EL (cell line): ENCODE measurements at regions not wholly inside any gene's neighbourhood (a gene's known extent, or its start where the extent isn't known, plus 50 kb on each side); places are given as distances from the start of the nearest gene placed in this dataset.

ENCODE experiments used
- DNase-seq: peaks from one replicate; pipeline ENCODE4 v3.0.0-alpha.2; 2016

DNA sequence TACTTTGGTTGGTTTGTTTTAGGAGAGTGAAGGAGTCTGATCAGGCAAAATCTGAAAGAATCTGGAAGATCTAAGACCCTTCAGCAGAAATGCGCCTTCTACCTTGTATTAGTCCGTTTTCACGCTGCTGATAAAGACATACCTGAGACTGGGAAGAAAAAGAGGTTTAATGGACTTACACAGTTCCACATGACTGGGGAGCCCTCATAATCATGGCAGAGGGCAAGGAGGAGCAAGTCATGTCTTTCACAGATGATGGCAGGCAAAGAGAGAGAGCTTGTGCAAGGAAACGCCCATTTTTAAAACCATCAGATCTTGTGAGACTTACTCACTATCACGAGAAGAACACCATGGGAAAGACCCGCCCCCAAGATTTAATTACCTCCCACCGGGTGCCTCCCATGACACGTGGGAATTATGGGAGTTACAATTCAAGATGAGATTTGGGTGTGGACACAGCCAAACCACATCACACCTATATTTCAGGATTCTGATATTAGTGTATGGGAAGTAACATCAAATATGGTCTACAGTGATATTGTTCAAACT, 99.3 kb downstream of the GLUL start:
- no peak for DNase-seq

DNA sequence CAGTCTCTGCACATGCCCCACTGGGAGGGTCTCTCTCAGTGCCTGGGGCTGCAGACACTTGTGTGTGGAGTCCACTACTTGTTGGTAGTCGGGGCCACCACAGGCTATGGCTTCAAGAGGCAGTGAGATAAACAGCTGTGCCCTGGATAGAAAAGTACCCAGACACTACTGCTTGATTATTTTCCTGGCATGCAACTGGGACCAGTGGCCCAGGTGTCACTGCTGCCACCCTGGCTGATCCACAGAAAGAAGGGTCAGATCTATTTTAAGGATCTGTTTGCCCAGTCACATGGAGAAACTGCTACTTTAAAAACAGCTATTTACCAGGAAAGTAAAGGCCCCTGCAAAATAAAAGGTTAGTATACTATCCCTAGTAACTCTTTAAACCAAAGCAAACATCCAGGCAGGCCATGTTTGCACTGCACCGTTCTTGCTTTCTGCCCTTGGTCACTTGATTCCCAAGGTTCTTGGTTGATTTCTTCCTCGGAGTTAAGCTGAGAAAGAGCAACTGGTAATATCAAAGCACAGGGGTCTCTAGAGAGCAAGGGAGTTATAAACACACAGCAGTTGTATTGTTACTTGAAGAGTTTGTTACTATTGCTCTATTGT, 99.9 kb downstream of the GLUL start:
- no peak for DNase-seq

DNA sequence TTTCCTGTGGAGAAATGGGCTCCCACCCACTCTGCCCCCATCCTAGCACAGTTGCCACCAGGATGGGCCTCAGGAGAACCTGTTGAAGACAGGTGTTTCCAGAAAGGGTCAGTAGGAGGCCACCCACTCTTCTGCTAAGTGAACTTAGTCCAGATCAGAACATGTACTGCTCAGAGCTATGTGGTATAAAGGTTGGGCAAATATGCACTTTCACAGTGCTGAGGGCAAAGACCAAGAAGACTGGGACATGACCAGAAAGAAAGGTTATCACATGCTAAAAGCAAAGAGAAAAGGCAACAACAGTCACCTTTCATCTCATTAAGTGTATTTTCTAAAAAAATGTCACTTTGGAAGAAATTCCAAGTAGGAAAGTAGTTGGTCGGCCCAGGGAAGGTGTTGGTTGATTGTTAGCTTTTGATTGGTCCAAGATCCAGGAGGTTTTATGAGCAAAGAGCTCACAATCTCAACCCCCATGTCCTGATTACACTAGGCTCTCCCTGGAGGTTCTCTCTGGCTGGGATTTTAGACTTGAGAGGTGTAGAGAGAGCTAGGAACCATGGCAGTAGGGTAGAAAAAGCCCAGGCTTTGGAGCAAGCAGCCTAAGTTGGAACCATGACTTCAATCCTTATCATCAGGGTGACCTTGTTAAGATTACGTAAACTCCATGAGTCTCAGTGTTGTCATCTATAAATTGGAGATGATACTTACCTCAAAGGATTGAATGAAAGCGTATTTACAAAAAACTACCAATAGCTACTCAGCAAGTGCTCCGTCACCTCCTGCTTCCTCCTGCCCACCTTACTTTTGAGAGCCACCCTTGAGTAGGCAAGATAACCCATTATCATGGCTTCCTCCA, 102.6 kb downstream of the GLUL start:
- no peak for DNase-seq

DNA sequence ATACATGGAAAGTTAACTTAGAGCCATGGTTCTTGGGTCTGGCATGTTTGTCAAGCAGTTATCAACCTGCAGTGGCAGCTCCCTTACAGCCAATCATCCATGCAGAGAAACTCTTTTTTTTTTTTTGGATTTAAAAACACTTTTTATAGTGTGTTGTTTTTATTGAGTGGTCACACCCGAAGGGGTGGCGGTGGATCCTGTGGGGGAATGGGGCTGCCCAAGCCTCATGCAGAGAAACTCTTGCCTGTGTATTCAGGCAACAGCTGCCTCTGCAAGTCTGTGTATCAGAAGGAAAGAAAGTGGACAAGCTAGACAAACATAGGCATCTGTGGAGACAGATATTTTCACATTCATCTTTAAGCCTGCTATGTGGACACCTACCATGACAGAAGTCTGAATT, 104.8 kb downstream of the GLUL start:
- no peak for DNase-seq

DNA sequence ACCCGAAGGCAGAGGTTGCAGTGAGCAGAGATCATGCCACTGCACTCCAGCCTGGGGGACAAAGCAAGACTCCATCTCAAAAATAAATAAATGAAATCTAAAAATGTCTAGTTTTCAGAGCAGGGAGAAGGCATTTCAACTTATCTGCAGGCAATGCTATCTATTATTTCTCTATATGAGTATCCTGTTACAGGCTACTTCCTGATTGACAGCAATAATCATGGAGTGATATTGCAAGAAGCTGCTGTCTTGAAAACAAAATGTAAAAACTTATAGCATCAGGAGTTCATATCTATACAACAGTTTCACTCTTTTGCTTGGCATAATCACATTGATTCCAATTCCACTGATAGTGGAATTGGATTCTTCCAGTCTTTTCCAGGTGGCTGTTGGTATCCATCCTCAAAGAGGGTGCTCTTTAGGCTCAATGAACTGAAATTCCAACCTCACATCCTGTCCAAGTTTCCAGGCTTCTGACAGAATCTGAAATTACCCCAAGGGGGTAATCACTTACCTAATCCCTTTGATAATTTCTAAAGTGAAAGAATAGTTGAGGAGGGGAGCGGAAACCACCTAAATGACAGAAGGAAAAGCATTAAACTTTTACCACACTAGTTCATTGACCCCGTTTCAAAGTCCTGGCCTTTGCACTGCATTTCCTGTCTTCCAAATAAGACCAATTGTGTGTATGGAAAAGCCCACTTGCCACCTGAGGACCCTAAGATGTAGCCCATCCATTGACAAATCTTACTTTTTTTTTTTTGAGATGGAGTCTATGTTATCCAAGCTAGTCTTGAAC, 107.6 kb downstream of the GLUL start:
- no peak for DNase-seq

DNA sequence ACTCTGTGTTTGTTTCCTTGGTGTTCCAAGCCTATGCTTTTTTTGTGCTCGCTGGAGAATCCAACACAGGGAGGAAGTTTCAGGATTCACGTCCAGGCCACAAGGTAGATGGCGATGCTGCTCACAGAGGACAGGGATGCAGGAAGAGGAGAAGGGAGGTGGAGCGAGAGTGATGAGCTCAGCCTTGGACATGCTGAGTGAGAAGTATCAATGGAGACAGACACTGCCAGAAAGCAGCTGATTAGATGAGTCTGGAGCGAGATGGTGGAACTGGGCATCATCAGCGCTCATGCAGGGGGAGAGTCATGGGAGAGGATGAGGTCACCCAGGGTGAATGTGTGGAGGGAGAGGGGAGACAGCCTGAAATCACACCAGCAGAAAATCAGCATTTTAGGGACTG, 110.0 kb downstream of the GLUL start:
- no peak for DNase-seq

DNA sequence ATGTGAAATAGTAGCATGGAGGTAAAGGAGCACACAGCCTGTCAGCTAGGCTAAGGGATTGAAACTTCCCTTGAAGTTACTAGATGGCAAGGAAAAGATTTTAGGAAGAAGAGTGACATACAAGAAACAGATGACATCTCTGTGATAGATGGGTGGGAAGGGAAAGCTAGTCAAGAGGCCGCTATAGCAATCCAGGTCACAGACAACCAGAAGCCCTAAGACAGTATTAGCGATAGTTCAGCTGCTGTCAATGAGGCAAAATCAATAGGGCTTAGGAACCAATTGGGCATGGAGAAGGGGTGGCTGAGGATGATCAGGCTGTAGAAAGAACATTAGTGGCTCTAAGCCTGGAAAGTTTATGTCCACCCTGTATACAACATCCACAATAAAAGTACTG, 111.1 kb downstream of the GLUL start:
- no peak for DNase-seq

DNA sequence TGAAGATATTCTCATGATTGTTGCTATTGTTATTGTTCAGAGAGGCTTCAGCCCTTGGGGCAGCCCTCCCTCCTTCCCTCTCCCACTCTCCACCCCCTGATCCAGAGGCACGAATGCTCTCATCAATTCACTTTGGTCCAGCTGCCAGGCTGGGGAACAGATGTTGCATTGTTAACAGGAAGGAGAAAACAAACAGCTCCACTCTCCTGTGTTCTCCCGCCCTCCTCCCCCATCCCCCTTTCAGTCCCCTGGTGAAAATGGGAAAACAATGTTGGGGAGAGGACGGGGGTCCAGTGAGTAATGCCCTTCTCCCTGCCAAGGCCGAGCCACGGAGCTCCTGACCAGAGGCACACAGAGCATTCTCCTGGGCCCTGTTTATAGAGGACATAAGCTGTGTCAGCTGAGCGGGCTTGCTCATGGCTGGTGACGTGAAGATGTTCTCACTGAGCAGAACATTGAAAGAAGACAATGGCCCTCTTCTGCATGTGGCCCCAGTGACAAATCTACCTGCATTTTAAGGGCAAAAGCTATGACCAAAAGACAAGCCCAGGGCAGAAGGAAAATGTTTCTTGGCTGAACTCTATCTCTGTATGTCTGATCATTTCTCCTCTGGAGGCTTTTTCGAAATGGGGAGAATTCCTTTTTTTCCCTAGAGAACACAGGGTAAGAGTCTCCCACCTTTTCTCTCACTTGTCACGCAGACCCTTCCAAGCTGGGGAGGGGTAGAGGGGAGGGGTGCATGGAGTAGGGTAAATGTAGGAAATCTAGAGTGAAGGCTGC, 111.7 kb downstream of the GLUL start:
- DNase-seq: no peak

DNA sequence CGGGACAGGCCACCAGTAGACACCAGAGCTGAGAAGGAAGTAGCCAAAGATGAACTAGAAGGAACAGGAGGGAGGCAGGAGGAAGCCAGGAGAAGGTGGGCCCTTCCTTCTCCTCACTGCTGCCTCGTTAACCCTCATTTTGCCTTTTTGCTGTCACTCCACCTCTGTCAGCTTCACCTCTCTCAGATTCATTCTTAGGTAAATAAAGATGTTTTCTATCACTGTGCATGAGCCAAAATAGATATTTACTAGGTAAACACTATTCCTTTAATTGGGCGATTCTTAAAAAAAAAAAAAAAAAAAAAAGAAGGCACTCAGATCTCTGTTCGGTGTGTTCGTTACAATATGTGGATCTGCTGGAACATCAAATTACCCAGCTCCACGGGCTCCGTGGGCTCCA, 112.3 kb downstream of the GLUL start:
- no peak for DNase-seq

DNA sequence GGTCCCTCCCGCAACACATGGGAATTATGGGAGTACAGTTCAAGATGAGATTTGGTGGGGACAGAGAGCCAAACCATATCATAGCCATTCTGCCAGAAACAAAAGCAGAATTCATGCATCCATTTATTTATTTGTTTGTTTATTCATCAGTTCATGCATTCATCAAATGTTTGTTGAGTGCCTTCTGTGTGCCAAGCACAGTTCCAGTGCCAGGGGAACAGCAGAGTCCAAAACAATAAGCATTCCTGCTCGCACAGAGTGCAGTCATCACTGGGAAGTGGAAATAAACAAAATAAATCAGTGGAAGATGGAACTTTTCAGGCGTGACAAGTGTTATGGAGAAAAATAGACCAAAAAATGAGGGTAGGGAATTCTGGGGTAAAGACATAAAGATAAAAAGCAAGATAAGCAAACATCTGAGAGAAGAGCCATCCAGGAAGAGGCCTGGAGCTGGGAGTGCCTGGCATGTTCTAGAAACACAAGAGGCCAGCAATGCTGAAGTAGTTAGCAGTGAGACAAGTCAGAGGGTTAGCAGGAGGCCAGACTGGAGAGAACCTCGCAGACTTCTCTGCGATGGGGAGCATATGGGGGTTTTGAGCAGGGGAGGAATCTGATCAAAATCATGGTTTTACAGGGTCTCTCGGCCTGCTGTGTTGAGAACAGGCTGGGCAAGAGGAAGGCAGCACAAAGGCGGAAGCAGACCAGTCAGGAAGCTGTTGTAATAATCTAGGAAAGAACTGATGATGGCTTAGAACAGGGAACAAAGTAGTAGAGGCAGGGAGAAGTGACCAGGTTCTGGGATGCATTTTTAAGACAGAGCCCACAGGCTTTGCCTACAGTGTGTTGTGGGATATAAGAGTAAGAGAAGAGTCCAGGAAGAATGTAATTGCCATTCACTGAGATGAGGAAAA, 113.2 kb downstream of the GLUL start:
- no peak for DNase-seq

DNA sequence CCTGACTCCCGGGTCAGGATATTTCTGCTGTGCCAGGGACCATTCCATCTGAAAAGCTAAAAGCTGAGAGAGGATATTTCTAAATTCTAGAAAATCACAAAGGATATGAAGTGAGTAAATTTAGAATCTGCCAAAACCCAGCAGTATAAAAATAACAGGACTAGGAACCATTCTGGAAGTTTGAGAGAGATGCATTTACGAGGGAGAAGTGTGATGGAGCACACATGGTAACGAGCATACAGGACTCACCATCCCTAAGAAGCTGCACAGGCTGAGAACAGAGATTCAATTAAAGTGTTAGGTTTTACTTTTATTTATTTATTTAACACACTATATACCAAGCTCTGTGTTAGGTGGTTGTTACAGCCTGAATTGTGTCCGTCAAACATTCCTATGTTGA, 116.3 kb downstream of the GLUL start:
- DNase-seq: no peak

DNA sequence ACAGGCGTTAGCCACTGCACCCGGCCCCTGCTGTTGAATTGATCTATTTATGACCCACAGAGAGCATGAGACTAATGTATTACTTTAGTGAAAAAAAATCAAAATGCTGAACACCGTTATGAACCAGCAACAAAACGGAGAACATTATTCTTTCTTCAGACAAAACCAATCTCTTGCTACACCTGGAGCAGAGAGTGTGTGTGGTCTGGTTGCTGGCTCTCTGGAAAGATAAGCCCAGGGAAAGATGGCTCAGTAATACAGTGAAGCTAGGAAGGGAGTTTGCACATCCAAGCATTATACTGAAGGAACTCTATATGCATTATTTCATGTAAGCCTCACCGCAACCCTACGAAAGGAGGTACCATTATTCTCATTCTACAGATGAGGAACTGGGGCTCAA, 117.0 kb downstream of the GLUL start:
- no peak for DNase-seq

DNA sequence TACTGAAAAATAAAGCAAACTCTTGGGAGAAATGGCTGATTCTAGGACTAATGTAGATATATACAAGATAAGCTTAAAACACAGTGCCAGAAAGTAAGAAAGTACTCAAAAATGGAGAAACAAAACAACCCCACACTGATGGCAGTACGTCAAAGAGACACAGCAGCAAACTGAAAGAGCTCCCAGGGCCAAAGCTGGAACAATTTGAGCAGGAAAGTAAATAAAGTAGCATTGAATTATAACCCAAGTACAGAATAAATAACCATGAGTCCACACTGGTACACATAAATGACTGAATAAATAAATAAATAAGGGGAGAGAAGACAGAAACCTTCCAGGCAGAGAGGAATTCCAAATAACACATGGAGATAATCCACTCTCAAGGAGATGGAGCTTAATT, 120.9 kb downstream of the GLUL start:
- no peak for DNase-seq

DNA sequence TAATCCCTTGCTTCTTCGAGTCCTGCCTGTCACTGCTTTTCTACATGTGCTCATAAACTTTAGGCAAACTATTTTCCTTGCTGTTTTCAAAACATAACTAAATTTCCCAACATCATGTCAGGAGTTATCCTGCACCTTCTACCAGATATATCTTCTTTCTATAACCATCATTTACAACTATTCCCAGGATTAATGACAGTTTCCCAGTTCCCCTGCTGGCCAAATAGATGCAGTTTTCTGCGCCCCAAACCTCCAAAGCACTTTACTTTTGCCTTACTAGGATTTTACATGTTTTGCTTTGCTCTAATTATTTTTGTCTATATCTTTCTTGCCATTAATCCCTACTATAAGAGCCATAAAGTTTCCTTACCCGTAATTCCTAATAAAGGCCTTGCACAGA, 122.5 kb downstream of the GLUL start:
- DNase-seq: no peak

DNA sequence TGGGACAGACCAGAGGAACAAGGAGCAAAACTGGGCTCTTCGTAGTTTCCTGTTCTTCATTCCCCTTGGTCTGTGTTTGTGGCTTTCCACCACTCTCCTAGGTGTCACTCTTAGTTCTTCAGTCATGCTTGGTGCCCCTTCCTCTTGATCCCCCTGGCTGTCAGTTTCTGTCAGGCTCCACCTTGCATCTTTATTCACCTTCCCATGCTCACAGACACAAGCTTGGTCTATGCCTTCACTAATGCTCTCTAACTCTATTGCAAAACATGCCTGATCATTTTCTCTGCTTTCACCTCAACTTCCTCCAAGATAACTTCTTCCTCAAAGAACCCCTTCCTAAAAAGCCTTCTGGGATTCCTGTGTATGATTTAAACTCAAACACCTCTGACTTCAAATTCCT, 122.9 kb downstream of the GLUL start:
- DNase-seq: no peak

DNA sequence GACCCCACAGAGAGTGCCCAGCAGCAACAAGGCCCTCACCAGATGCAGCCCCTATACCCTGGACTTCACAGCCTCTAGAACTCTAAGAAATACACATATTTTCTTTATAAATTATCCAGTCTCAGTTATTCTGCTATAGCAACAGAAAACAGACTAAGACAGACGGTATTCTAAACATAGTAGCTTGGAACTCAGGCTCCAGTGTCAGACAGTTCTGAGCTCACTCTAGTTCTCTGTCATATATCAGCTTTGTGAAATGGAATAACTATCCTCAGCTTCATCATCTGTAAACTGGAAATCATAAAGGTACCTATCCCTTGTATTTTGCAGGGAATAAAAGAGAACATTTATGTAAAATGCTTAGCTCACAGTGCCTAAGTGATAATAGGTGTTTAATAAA, 127.4 kb downstream of the GLUL start:
- no peak for DNase-seq

DNA sequence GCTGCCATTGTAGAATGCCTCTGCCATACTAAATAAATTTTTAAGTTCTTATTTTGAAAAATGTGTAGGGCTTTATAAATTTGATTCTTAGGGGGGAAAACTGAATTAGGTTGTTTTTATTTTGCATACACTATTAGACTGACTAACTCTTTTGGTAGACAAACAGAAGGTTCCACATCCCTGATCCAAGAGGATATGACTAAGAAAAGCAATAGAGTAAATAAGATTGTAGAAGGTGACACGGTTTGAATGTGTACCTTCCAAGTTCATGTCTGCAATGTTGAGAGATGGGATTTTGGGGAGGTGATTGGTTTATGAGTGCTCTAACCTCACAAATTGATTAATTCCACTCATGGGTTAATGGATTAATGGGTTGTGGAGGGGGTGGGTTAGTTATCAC, 127.9 kb downstream of the GLUL start:
- DNase-seq: no peak

DNA sequence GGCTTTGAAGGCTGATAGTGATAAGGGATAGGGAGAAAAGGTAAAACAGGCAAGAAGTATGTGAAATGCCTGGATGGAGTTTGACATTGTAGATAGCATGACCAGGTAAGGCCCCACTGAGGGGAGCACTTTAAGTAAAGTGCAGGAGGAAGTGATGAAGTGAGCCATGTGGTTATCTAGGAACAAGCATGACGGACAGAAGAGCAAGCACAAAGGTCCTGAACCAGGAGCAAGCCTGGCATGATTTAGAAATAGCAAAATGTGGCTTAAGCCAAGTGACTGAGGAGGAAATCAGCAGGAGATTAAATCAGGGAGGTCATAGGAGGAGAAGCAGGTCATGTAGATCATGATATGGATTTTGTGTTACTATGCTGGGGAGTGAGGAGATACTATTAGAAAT, 129.2 kb downstream of the GLUL start:
- DNase-seq: no peak

DNA sequence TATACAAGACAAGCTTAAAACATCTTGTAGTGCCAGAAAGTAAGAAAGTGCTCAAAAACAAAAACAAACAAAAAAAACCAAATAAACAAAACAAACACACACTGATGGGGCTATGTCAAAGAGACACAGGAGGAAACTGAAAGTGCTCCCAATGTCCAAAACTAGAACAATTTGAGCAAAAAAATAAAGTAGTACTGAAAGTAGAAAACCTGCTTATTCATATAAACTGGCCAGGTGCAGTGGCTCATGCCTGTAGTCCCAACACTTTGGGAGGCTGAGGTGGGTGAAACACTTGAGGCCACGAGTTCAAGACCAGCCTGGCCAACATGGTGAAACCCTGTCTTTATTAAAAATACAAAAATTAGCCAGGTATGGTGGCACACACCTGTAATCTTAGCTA, 129.9 kb downstream of the GLUL start:
- no peak for DNase-seq

DNA sequence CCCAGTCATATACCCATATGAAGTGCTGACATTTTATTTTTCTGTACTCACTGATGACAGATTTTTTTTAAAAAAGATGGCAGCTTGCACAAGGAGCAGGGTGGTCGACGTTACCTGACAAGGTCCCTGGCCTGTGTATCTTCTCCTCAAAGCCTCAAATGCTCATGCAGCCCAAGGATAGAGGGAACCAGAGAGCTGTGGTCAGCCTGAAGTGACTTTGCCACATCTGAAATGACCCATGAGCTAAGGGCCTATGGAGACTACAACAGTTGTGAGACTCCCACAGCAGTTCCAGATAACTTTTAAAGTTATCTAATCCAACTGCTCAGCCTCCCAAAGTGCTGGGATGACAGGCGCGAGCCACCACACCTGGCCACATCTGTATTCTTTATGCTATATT, 131.1 kb downstream of the GLUL start:
- no peak for DNase-seq

DNA sequence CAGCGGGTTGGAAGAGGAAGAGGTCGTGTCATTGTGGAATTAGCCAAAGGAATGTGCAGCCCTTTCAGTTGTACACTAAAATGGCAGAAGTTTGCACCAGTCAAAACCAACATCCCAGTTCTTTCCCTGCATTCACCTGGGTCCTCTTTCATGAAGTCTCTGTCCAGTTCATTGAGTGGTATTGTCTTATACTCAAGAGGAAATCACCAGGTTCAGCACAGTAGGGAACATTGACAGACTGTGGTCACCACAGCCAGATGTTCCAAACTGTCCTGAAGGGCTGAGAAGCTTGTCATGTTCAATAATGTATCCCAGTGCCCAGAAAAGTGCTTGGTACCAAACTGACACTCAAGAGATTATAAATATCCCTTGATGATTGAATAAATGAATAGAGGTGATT, 131.6 kb downstream of the GLUL start:
- DNase-seq: no peak
